Posterior cingulate gyrus (tissue), 11 donors: ENCODE measurements at regions not wholly inside any gene's neighbourhood (a gene's known extent, or its start where the extent isn't known, plus 50 kb on each side); places are given as distances from the start of the nearest gene placed in this dataset.

ENCODE experiments used
- DNase-seq, 10 donors: peaks; one replicate each; pipeline versions ENCODE4 v3.0.0 to v3.0.0-alpha.2; 2020 to 2021; ENCODE audit warnings: mixed read lengths in 3 of 10
- intact Hi-C: fragments of 100-400 bp; cut with DNase I; formaldehyde crosslinking; loops from one replicate; pipeline ENCODE4 v1.15.1; 2023

- intact Hi-C loops: no loop called here
- peak in 1 of 10 donors; percentile 78 for DNase-seq
These were observed 108.4 kb downstream of the TMCO5A start for GRCh38 chr15:38042707-38043445.

GRCh38 chr15:38046257-38047051 is 112.0 kb downstream of the TMCO5A start:
- DNase-seq: no peak
- intact Hi-C loops: no loop called here

- intact Hi-C loops: no loop called here
- no peak for DNase-seq
These were observed 113.6 kb downstream of the TMCO5A start for GRCh38 chr15:38048001-38048455.

GRCh38 chr15:38049891-38050290 is 115.5 kb downstream of the TMCO5A start:
- intact Hi-C loops: no loop called here
- no peak for DNase-seq

- no peak for DNase-seq
These were observed 116.3 kb downstream of the TMCO5A start for GRCh38 chr15:38050529-38051448.

GRCh38 chr15:38053205-38053604 is 118.8 kb downstream of the TMCO5A start:
- intact Hi-C loops: no loop called here
- DNase-seq: no peak

More at GRCh38 chr15:38050529-38051448, 116.3 kb downstream of the TMCO5A start:
- intact Hi-C loops: no loop called here

DNA sequence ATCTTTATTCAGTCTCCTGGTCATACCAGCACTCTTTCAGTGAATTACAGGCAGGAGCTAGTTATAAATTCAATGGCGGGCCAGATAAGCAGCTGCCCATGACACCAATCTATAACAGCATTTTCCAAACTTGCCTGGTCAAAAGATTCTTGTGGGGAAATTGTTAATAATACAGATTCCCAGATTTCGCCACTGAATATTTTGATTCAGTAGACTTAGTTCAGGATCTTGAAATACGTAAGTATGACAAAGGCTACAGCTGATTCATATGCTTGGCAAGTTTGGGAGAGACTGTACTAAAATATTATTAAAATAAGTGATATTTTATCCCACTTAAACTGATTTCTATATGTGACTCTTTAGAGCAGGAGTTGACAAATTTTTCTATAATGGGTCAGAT is 119.3 kb downstream of the TMCO5A start:
- intact Hi-C loops: no loop called here
- no peak for DNase-seq

- intact Hi-C loops: no loop called here
- no peak for DNase-seq
These were observed 120.0 kb downstream of the TMCO5A start for GRCh38 chr15:38054488-38054887.

- intact Hi-C loops: no loop called here
- no peak for DNase-seq
These were observed 124.2 kb downstream of the TMCO5A start for GRCh38 chr15:38058596-38059075.

GRCh38 chr15:38059665-38060064 is 125.2 kb downstream of the TMCO5A start:
- intact Hi-C loops: no loop called here

GRCh38 chr15:38061856-38062649 is 127.6 kb downstream of the TMCO5A start:
- intact Hi-C loops: no loop called here
- no peak for DNase-seq

More at GRCh38 chr15:38059665-38060064, 125.2 kb downstream of the TMCO5A start:
- no peak for DNase-seq

GRCh38 chr15:38062696-38063095 is 128.3 kb downstream of the TMCO5A start:
- DNase-seq: no peak
- intact Hi-C loops: no loop called here

DNA sequence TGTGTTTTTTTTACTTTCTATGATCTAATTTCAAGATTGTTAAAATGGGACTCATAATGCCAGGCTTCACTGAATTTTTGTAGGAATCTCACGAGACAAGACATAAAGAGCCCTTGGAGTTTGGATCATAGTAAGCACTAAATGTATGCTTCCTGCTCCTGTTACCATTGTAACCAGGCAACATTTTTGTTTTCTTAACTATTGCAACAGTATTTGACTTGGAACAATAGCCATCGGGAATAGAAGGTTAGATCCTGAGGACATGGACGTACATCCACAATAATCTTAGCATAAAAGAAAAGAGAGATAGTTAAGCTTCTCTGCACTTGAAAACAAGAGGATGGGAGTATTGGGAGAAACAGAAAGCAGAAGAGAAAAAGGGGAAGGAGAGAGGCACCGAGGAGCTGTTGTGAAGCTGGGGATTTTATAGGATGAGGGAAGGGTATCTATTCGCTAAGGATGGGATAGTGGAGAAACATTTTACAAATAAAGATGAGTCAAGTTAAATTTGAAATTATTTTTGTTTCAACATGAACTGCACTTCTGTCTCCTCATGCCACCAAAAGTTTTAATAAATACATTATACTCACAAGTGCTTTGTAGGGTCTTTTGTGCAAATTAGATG is 131.4 kb downstream of the TMCO5A start:
- intact Hi-C loops: no loop called here
- DNase-seq: no peak

- DNase-seq: no peak
- intact Hi-C loops: no loop called here
These were observed 132.2 kb downstream of the TMCO5A start for GRCh38 chr15:38066612-38067011.

- no peak for DNase-seq
- intact Hi-C loops: no loop called here
These were observed 134.4 kb downstream of the TMCO5A start for GRCh38 chr15:38068626-38069391.

DNA sequence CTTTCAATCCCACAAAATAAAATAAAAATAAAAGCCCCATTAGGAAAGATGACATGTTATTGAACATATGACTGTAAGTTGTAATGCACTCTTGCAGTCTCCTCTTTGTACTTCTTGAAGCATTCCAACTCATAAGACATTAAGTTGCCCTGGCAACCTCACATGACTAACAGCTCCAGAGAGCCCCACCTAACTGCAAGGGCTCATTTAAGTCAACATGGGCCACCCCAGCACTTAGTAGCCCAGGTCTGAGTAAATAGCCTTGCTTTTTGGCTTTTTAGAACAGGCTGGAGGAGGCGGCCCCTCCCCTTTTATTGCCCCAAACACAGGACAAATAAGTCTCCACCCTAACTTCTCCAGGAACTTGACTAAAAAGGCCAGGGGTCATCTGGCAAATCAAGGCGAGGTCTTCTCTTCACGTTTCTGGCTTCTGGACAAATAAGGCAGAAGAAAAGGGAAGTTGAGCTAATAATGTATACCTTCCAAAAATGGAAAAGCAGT is 135.1 kb downstream of the TMCO5A start:
- no peak for DNase-seq
- intact Hi-C loops: loop anchor here (10.0 kb wide), 2 partner anchors 75 to 285 kb away; no protein-coding TSS in a partner anchor

- intact Hi-C loops: loop anchor here (10.0 kb wide), 2 partner anchors 76 to 284 kb away; no protein-coding TSS in a partner anchor
- no peak for DNase-seq
These were observed 136.3 kb downstream of the TMCO5A start for GRCh38 chr15:38070778-38071177.
